AG08395 (cell line): ENCODE measurements at regions not wholly inside any gene's neighbourhood (a gene's known extent, or its start where the extent isn't known, plus 50 kb on each side); places are given as distances from the start of the nearest gene placed in this dataset.
"Not testable (repeated sequence)": the region's sequence is repeated elsewhere in the genome, so short reads cannot be mapped to it uniquely, and the experiment has no call there.

Experiments
- DNase-seq: peaks from one replicate; pipeline ENCODE4 v3.0.0; 2012; ENCODE audit warnings: mixed read lengths, low spot score

DNA sequence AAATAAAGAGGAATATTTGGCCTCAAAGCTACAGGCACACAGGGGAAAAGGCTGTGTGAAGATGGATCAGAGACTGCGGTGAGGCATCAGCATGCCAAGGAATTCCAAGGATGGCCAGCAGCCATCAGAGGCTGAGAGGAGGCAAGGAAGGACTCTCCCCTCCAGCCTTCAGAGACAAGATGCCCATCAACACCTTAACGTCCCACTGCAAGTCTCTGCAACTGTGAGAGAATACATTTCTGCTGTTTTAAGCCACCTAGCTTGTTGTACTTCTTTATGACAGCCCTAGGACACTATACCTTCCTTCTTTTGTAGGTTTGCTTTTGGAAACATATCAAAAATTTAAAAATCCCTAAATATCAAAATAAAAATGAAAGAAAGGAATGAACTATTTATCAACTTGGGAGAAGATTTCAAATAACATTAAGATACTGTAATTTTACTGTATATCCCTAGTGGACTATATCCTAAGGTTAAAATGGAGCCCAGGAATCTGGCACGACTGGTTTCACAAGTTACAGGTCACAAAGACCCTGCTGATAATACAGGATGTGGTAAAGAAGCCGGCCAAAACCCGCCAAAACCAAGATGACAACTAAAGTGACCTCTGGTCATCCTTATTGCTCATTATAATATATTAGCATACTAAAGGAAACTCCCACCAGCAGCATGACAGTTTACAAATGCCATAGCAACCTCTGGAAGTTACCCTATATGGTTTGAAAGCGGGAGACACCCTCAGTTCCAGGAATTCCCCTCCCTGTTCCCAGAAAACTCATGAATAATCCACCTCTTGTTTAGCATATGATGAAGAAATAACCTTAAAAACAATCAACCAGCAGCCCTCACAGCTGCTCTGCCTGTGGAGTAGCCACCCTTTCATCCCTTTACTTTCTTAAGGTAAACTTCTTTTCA, 185.2 kb downstream of the AVL9 start:
- no peak for DNase-seq

DNA sequence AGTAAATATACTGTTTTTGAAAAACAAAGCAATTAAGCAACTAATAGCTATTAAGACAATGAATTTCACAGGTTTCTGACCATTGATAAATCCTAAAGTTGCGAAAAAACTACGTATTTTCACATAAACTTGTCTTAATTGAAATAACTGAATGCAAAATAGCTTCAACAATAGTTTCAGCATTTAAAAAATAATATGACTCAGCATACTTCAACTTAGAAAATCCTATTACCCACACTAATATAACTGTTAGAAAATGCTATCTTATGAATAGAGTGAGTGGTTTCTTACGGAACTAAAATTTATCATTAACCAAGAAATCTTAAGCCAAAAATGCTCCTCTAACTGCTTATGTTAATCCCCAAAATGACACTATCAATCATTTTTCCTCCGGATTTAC, 183.9 kb downstream of the AVL9 start:
- DNase-seq: no peak

DNA sequence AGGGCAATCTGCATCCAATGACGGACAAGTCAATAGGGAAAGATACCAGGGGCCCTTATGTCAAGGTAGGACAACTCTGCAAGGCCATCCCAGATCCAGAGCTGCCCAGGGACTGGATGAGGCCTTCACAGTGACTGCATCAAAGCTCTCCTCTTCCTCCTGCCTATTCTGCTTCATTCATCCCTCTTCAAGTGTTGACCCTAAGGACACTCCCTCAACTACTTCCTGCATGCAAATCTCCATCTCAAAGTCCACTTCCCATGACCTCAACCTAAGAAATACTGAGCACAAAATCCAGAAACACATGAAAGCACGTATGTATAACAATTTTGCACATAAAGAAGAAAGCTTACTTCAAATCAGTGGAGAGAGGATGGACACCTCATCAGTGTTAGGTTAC, 182.3 kb downstream of the AVL9 start:
- DNase-seq: no peak

GRCh38 chr7:32676249-32676941, 181.1 kb downstream of the AVL9 start:
- DNase-seq: no peak

DNA sequence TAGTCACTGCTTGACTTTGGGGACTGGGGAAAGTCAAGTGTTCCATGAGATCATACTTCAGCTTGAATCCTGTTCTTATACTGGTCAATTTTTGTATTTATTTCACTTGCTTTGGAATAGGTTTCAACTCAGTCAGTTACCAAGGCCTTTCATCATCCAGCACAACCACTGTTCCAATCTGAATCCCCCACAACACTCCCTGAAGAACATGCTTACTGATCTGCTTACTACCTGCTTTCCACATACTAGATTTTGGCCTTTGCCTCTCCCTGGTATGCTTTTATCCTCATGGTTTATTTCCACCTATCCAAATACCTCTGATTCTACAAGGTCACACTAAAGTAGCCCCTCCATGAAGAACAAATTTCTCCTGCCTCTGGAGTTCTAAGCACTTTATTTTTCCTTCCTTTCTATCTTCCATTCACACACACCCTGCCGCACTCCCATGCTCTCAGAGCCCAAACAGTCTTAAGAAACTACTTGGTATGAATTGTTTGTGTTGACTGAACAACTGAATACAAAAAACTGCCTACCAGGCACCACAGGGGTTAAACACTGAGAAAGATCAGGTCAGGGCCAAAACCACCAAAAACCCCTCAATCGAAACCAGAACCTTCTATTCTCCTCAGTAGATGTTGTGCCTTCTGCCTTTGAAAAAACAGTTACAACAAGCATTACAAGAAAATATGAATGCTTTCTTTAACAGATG, 178.1 kb downstream of the AVL9 start:
- no peak for DNase-seq

GRCh38 chr7:32670110-32671025, 175.1 kb downstream of the AVL9 start:
- peak; percentile 3 for DNase-seq

DNA sequence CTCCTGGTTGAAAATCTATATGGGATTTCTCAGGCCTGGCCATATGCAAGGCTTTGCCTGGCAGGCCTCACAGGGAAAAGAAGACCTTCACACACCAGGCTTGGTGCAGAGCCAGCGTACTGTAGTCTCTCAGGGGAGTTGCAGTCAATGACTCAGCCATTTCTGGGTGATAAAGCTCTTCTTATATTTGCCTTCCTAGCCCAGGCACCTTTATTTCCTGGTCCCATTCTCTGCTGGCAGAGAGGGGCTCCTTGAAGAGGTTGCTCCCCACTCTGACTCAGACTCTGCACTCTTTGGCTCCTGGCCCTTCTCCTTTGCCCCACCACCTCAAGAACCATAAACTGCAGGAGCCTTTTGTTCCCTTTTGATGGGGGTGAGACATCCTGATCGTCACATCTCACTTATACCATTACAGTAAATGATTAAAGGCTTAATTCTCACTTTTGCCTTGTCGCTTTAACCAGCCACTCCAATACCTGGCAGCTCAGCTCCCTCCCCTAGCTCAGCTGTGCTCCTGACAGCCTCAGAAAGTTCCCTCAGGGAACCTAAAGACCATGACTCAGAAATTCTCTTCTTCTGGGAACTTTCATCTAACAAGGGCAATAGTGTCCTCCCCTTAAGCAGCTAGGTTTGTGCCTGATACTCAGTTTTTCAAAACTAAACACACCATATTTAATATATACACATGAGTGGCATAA, 174.0 kb downstream of the AVL9 start:
- peak; percentile 25 for DNase-seq

DNA sequence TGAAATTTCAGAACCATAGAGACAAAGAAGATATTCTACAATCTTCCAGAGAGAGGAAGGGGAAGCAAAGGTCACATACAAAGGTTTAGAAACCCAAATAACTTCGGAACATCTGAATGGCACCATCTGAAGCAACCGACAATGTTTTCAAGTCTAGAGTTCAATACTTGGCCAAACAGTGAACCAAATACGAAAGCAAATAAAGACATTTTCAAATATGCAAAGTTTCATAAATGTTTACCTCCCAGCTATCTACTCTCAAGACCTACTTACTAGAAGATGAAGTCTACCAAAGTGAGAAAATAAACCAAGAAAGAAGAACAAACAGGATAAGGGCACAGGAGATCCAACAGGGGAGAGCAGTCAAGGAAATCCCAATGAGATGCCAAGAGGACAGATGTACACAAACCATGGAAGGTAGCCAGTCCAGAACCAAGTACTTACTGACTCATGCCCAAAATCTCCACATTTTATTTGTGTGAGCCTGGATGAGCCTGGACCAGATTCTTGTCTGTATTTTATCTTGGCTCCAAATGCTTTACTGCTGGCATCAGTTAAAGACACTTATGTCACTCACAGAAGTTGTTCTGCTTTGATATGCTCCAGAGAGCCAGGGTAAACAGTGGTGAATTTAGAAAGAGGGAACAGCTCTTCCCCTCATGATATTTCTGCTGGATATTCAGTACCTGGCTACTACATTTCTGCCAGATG, 173.3 kb downstream of the AVL9 start:
- peak; percentile 52 for DNase-seq

DNA sequence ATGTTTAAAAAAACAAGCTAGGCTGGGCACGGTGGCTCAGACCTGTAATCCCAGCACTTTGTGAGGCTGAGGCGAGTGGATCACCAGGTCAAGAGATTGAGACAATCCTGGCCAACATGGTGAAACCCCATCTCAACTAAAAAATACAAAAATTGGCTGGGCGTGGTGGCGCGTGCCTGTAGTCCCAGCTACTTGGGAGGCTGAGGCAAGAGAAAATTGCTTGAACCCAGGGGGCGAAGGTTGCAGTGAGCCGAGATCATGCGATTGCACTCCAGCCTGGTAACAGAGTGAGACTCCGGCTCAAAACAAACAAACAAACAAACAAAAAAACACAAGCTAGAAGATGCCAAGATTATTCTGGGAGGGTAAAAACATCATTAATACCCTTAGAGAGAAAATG, 172.3 kb downstream of the AVL9 start:
- not testable (repeated sequence) for DNase-seq

- not testable (repeated sequence) for DNase-seq
Observed at GRCh38 chr7:32663805-32664211, 168.5 kb downstream of the AVL9 start.

DNA sequence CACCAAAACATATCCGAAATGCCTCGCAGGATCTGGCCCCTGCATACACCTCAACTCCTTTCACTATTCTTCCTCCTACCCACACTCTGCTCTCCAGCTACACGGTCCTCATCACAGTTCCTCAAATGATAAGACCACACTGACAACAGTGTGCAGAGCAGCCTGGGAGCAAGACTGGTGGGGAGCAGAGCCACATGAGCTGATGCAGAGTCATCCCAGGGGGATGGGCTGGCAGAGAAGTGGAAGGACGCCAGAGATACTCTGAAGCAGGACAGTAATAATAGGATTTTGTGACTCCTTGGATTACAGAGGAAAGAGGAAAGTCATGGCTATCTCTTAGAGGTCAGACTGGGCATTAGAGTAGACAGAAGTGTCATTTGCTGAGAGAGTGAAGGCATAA, 167.2 kb downstream of the AVL9 start:
- DNase-seq: not testable (repeated sequence)

- DNase-seq: no peak
Observed at GRCh38 chr7:32661929-32662328, 166.6 kb downstream of the AVL9 start.

DNA sequence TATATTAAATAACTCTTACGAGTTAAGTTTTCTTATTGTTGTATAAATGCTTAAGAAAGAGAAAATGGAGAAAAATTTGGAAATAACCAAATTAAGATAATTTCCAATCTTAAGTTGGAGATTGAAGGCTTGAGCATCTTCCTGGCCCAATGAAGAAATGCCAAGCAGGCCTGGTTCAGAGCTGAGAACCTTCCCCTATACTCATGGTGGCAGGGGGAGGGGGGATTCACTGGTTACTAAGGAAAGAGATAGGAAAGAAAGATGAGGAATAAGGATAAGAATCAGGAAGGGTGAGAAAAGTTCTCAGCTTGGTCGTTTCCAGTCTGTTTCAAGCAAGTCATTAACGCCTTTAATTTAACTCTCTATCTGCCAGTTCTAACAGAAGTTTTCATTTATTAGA, 166.2 kb downstream of the AVL9 start:
- DNase-seq: no peak

- DNase-seq: no peak
Observed at GRCh38 chr7:32660936-32661335, 165.6 kb downstream of the AVL9 start.

DNA sequence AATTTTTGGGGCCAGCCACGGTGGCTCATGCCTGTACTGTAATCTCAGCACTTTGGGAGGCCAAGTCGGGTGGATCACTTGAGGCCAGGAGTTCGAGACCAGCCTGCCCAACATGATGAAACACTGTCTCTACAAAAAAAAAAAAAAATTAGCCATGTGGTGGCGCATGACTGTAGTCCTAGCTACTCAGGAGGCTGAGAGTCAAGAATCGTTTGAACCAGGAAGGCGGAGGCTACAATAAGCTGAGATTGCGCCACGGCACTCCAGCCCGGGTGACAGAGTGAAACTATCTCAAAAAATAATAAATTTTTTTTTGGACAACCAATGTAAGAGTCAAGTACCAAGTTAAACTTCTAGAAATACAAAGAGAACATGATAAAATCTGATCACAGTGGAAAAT, 164.6 kb downstream of the AVL9 start:
- no peak for DNase-seq

GRCh38 chr7:32658467-32658869, 163.2 kb downstream of the AVL9 start:
- DNase-seq: no peak

DNA sequence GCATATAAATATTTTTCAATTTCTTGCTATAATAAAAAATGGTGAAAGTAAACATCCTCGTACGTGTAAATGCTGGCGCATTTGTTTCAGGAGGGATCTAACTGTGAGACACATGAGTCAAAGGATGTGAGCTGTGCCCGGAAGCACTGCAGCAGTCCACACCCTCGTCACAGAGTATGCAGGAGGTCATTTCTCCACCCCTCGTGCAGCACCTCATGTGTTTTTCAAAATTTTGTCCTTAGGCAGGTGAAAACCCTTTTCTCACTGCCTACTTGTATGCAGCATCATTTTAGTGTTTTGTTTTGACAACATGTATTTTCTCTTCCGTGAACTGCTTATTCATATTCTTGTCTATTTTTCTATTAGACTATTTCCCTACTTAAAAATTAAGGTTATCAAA, 162.7 kb downstream of the AVL9 start:
- DNase-seq: no peak

GRCh38 chr7:32654549-32654948, 159.3 kb downstream of the AVL9 start:
- DNase-seq: not testable (repeated sequence)

- not testable (repeated sequence) for DNase-seq
Observed at GRCh38 chr7:32650356-32650755, 155.1 kb downstream of the AVL9 start.

DNA sequence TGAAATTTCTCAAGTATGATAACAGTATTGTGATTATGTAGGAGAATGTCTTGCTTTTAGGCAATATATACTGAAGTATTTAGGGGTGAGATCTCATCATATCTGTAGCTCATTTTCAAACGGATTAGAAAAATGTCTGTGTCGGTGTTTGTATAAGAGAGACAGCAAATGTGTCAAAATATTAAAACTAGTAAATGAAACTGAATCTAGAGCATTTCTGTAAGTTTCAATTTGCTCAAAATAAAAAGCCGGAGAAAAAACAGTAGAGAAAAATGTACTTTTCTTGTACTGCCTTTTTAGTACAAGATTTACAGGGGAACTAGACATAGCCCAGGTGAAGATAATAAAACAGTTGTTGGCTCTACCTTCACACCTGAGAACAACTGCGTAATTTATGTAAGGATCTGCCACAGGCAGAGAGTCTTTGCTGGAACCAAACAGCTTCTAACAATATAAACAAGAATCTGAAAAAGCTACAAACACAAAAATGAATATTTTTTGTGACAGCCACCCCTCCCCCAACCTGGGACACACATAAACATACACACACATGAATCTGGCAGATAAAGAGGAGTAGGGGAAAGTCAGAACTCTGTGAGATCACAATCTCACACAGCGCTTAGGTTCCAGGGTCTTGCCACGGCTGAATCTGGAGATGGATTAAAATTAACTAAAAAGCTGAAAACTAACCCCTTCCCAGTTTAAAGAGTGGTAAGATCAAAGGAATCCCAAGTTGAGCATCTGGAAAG, 153.3 kb downstream of the AVL9 start:
- DNase-seq: no peak
